ENCODE measurements at regions not wholly inside any gene's neighbourhood (a gene's known extent, or its start where the extent isn't known, plus 50 kb on each side); places are given as distances from the start of the nearest gene placed in this dataset.

DNA sequence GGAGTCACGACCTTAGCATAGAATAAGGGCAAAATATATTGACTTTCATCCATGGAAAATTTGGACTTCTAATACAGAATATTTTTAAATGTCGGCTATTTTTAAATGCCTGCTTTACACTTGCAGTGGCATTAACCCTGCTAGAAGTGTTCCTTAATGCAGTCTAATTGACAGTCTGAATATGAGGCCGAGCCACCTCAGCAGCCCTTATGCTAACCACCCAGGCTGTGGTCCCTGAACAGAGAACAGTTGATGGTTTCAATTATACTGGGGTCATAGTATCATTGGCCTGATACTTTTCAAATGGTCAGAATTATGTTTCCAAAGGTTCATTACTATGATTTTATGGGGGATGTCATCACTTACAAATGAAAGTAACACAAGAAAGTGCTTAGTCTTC is 764.7 kb upstream of the SLITRK1 start:
- POLR2A ChIA-PET: no interaction called here
- no peak overlapping the region for H3K27ac Mint-ChIP-seq
- CTCF ChIA-PET: no interaction called here

GRCh38 chr13:84645196-84646012 is 763.1 kb upstream of the SLITRK1 start:
- no peaks in the 10 kb centered on the region for H3K36me3 Mint-ChIP-seq
- peaks cover 0 to 3% (median 0%) of the 10 kb centered on the region in 5 donors for H3K9me3 Mint-ChIP-seq
- Histone ChIP-seq H3K4me1 (ENCODE audit: insufficient read depth, low read length) (no peaks in the 10 kb centered on the region), H3K36me3 (ENCODE audit: insufficient read depth, low read length) (no peaks in the 10 kb centered on the region), H3K9me3 (ENCODE audit: low read length) (no peaks in the 10 kb centered on the region), H3K27ac (ENCODE audit: low read depth, low read length) (no peak overlapping the region), H3K27me3 (ENCODE audit: insufficient read depth, low read length, poor library complexity, severe bottlenecking) (no peaks in the 10 kb centered on the region), H3K4me3 (ENCODE audit: low read length) (no peak overlapping the region)
- POLR2A ChIA-PET: no interaction called here
- H3K27me3 Mint-ChIP-seq: no peaks in the 10 kb centered on the region
- H3K27ac Mint-ChIP-seq: no peak overlapping the region
- no peak for DNase-seq
- H3K4me3 Mint-ChIP-seq: no peak overlapping the region
- H3K4me1 Mint-ChIP-seq: no peaks in the 10 kb centered on the region
- CTCF ChIA-PET: no interaction called here

More for the DNA sequence above, 764.7 kb upstream of the SLITRK1 start:
- Histone ChIP-seq H3K36me3 (ENCODE audit: insufficient read depth, low read length) (no peaks in the 10 kb centered on the region), H3K9me3 (ENCODE audit: low read length) (no peaks in the 10 kb centered on the region), H3K4me1 (ENCODE audit: insufficient read depth, low read length) (no peaks in the 10 kb centered on the region), H3K27ac (ENCODE audit: low read depth, low read length) (no peak overlapping the region), H3K27me3 (ENCODE audit: insufficient read depth, low read length, poor library complexity, severe bottlenecking) (no peaks in the 10 kb centered on the region), H3K4me3 (ENCODE audit: low read length) (no peak overlapping the region)
- H3K4me3 Mint-ChIP-seq: no peak overlapping the region
- no peaks in the 10 kb centered on the region for H3K4me1 Mint-ChIP-seq
- H3K27me3 Mint-ChIP-seq: no peaks in the 10 kb centered on the region
- peaks cover 0 to 2% (median 0%) of the 10 kb centered on the region in 5 donors for H3K9me3 Mint-ChIP-seq
- H3K36me3 Mint-ChIP-seq: no peaks in the 10 kb centered on the region
- no peak for DNase-seq

- H3K9me3 Mint-ChIP-seq: peaks cover 0 to 6% (median 0%) of the 10 kb centered on the region in 5 donors
- H3K36me3 Mint-ChIP-seq: no peaks in the 10 kb centered on the region
- Histone ChIP-seq H3K9me3 (ENCODE audit: low read length) (no peaks in the 10 kb centered on the region), H3K36me3 (ENCODE audit: insufficient read depth, low read length) (no peaks in the 10 kb centered on the region), H3K4me3 (ENCODE audit: low read length) (no peak overlapping the region), H3K27me3 (ENCODE audit: insufficient read depth, low read length, poor library complexity, severe bottlenecking) (no peaks in the 10 kb centered on the region), H3K4me1 (ENCODE audit: insufficient read depth, low read length) (no peaks in the 10 kb centered on the region), H3K27ac (ENCODE audit: low read depth, low read length) (no peak overlapping the region)
- H3K4me1 Mint-ChIP-seq: no peaks in the 10 kb centered on the region
- CTCF ChIA-PET: no interaction called here
- H3K4me3 Mint-ChIP-seq: no peak overlapping the region
- no peak overlapping the region for H3K27ac Mint-ChIP-seq
- H3K27me3 Mint-ChIP-seq: peaks cover 0 to 2% of the 10 kb centered on the region in 2 donors
- no peak for DNase-seq
- POLR2A ChIA-PET: no interaction called here
Observed at GRCh38 chr13:84641491-84641890, 759.2 kb upstream of the SLITRK1 start.

- no peaks in the 10 kb centered on the region for H3K4me1 ChIP-seq (ENCODE audit: insufficient read depth, low read length)
- peaks cover 0 to 2% of the 10 kb centered on the region in 2 donors for H3K27me3 Mint-ChIP-seq
- no peaks in the 10 kb centered on the region for H3K4me1 Mint-ChIP-seq
- H3K9me3 Mint-ChIP-seq: peaks cover 0 to 6% (median 0%) of the 10 kb centered on the region in 5 donors
- no peaks in the 10 kb centered on the region for H3K36me3 ChIP-seq (ENCODE audit: insufficient read depth, low read length)
- H3K27ac Mint-ChIP-seq: no peak overlapping the region
- ChIA-PET CTCF (no interaction called here), POLR2A (no interaction called here)
- no peak for DNase-seq
- no peak overlapping the region for H3K4me3 ChIP-seq (ENCODE audit: low read length)
- no peaks in the 10 kb centered on the region for H3K27me3 ChIP-seq (ENCODE audit: insufficient read depth, low read length, poor library complexity, severe bottlenecking)
- H3K36me3 Mint-ChIP-seq: no peaks in the 10 kb centered on the region
- H3K27ac ChIP-seq (ENCODE audit: low read depth, low read length): no peak overlapping the region
- H3K9me3 ChIP-seq (ENCODE audit: low read length): no peaks in the 10 kb centered on the region
- no peak overlapping the region for H3K4me3 Mint-ChIP-seq
Observed at GRCh38 chr13:84640691-84641090, 758.4 kb upstream of the SLITRK1 start.

- no peaks in the 10 kb centered on the region for H3K4me1 Mint-ChIP-seq
- Histone ChIP-seq H3K4me1 (ENCODE audit: insufficient read depth, low read length) (no peaks in the 10 kb centered on the region), H3K36me3 (ENCODE audit: insufficient read depth, low read length) (no peaks in the 10 kb centered on the region), H3K4me3 (ENCODE audit: low read length) (no peak overlapping the region), H3K9me3 (ENCODE audit: low read length) (no peaks in the 10 kb centered on the region), H3K27me3 (ENCODE audit: insufficient read depth, low read length, poor library complexity, severe bottlenecking) (no peaks in the 10 kb centered on the region), H3K27ac (ENCODE audit: low read depth, low read length) (no peak overlapping the region)
- no peaks in the 10 kb centered on the region for H3K36me3 Mint-ChIP-seq
- ChIA-PET CTCF (no interaction called here), POLR2A (no interaction called here)
- no peak overlapping the region for H3K27ac Mint-ChIP-seq
- peaks cover 0 to 11% (median 0%) of the 10 kb centered on the region in 5 donors for H3K9me3 Mint-ChIP-seq
- no peak overlapping the region for H3K4me3 Mint-ChIP-seq
- H3K27me3 Mint-ChIP-seq: no peaks in the 10 kb centered on the region
- no peak for DNase-seq
Observed at GRCh38 chr13:84630476-84630875, 748.2 kb upstream of the SLITRK1 start.

- ChIA-PET POLR2A (no interaction called here), CTCF (no interaction called here)
- Histone ChIP-seq H3K4me1 (ENCODE audit: insufficient read depth, low read length) (no peaks in the 10 kb centered on the region), H3K9me3 (ENCODE audit: low read length) (no peaks in the 10 kb centered on the region), H3K36me3 (ENCODE audit: insufficient read depth, low read length) (no peaks in the 10 kb centered on the region), H3K4me3 (ENCODE audit: low read length) (no peak overlapping the region), H3K27ac (ENCODE audit: low read depth, low read length) (no peak overlapping the region), H3K27me3 (ENCODE audit: insufficient read depth, low read length, poor library complexity, severe bottlenecking) (no peaks in the 10 kb centered on the region)
- Mint-ChIP-seq H3K4me1 (no peaks in the 10 kb centered on the region), H3K4me3 (no peak overlapping the region), H3K27me3 (no peaks in the 10 kb centered on the region), H3K36me3 (no peaks in the 10 kb centered on the region), H3K9me3 (peaks cover 0 to 16% (median 0%) of the 10 kb centered on the region in 5 donors), H3K27ac (no peak overlapping the region)
- no peak for DNase-seq
Observed at GRCh38 chr13:84616864-84617263, 734.6 kb upstream of the SLITRK1 start.

GRCh38 chr13:84609716-84610115 is 727.4 kb upstream of the SLITRK1 start:
- Histone ChIP-seq H3K27ac (ENCODE audit: low read depth, low read length) (no peak overlapping the region), H3K36me3 (ENCODE audit: insufficient read depth, low read length) (no peaks in the 10 kb centered on the region), H3K4me3 (ENCODE audit: low read length) (no peak overlapping the region), H3K27me3 (ENCODE audit: insufficient read depth, low read length, poor library complexity, severe bottlenecking) (no peaks in the 10 kb centered on the region), H3K9me3 (ENCODE audit: low read length) (no peaks in the 10 kb centered on the region), H3K4me1 (ENCODE audit: insufficient read depth, low read length) (no peaks in the 10 kb centered on the region)
- H3K36me3 Mint-ChIP-seq: no peaks in the 10 kb centered on the region
- no peaks in the 10 kb centered on the region for H3K4me1 Mint-ChIP-seq
- DNase-seq: no peak
- no peaks in the 10 kb centered on the region for H3K27me3 Mint-ChIP-seq
- ChIA-PET CTCF (no interaction called here), POLR2A (no interaction called here)
- no peak overlapping the region for H3K27ac Mint-ChIP-seq
- no peak overlapping the region for H3K4me3 Mint-ChIP-seq
- H3K9me3 Mint-ChIP-seq: peaks cover 0 to 4% (median 0%) of the 10 kb centered on the region in 5 donors

- no peaks in the 10 kb centered on the region for H3K27me3 Mint-ChIP-seq
- no peaks in the 10 kb centered on the region for H3K4me1 ChIP-seq (ENCODE audit: insufficient read depth, low read length)
- H3K4me3 ChIP-seq (ENCODE audit: low read length): no peak overlapping the region
- H3K4me1 Mint-ChIP-seq: no peaks in the 10 kb centered on the region
- no peak overlapping the region for H3K4me3 Mint-ChIP-seq
- H3K9me3 ChIP-seq (ENCODE audit: low read length): no peaks in the 10 kb centered on the region
- H3K27ac Mint-ChIP-seq: no peak overlapping the region
- peaks cover 0 to 4% (median 0%) of the 10 kb centered on the region in 5 donors for H3K9me3 Mint-ChIP-seq
- no peaks in the 10 kb centered on the region for H3K27me3 ChIP-seq (ENCODE audit: insufficient read depth, low read length, poor library complexity, severe bottlenecking)
- no peak overlapping the region for H3K27ac ChIP-seq (ENCODE audit: low read depth, low read length)
- no peak for DNase-seq
- no peaks in the 10 kb centered on the region for H3K36me3 ChIP-seq (ENCODE audit: insufficient read depth, low read length)
- H3K36me3 Mint-ChIP-seq: no peaks in the 10 kb centered on the region
- ChIA-PET POLR2A (no interaction called here), CTCF (no interaction called here)
Observed at GRCh38 chr13:84607261-84608013, 725.2 kb upstream of the SLITRK1 start.
